ENCODE measurements at regions not wholly inside any gene's neighbourhood (a gene's known extent, or its start where the extent isn't known, plus 50 kb on each side); places are given as distances from the start of the nearest gene placed in this dataset.

DNA sequence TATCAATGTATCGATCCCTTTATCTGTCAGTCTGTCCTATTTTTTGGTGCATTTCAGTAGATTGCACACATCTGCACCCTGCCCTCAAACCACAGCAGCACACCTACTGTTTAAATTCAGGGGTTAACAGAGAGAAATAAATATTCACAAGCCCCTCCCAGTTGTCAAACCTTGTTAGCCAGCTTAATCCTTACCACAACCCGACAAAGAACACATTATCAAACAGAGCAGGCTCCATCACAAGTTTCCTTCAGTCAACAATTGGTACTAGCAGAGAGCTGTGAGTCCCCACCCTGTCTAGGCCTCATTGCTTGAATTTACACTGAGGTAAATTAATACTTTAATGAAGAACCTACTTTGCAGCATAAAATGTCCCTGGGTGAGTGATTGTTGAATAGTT, 249.8 kb downstream of the FNDC1 start:
- H3K9me3 ChIP-seq (ENCODE audit: control insufficient read depth, low read depth, low read length) = no peaks in the 10 kb centered on the region
- no peak overlapping the region for H3K4me3 ChIP-seq (ENCODE audit: control insufficient read depth in 2 of 3, extremely low read depth in 1 of 3, insufficient read depth in 2 of 3, low read depth in 1 of 3, low read length in 3 of 3)
- TF ChIP-seq, protein P1, sequence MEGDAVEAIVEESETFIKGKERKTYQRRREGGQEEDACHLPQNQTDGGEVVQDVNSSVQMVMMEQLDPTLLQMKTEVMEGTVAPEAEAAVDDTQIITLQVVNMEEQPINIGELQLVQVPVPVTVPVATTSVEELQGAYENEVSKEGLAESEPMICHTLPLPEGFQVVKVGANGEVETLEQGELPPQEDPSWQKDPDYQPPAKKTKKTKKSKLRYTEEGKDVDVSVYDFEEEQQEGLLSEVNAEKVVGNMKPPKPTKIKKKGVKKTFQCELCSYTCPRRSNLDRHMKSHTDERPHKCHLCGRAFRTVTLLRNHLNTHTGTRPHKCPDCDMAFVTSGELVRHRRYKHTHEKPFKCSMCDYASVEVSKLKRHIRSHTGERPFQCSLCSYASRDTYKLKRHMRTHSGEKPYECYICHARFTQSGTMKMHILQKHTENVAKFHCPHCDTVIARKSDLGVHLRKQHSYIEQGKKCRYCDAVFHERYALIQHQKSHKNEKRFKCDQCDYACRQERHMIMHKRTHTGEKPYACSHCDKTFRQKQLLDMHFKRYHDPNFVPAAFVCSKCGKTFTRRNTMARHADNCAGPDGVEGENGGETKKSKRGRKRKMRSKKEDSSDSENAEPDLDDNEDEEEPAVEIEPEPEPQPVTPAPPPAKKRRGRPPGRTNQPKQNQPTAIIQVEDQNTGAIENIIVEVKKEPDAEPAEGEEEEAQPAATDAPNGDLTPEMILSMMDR (optimal IDR thresholded peaks at IDR 0.05 in 1 of 3, IDR thresholded peaks at IDR 0.05 in 1 of 3, conservative IDR thresholded peaks at IDR 0.05 in 1 of 3; ENCODE audit: extremely low read depth in 1 of 3, insufficient read depth in 2 of 3, low read length in 3 of 3) = no peak
- TF ChIP-seq EZH2 (IDR thresholded peaks at IDR 0.05; ENCODE audit: low read length) = no peak
- H3K4me1 ChIP-seq (ENCODE audit: control insufficient read depth, extremely low read depth, insufficient read depth, low read length) = no peaks in the 10 kb centered on the region
- no peak overlapping the region for H3K4me2 ChIP-seq (ENCODE audit: control insufficient read depth, extremely low read depth, insufficient read depth, low read depth, low read length)
- H3K27me3 ChIP-seq (ENCODE audit: control insufficient read depth, extremely low read depth, insufficient read depth, low read length) = no peaks in the 10 kb centered on the region
- no peaks in the 10 kb centered on the region for H3K9me1 ChIP-seq (ENCODE audit: control insufficient read depth, extremely low read depth, insufficient read depth, low read length)
- dilution Hi-C loops (cut with MboI; ENCODE audit: extremely low pct_ligation_motif_present, low sequenced_read_pairs) = no loop called here
- H3K36me3 ChIP-seq (ENCODE audit: control insufficient read depth in 2 of 2, extremely low read depth in 1 of 2, insufficient read depth in 2 of 2, low read length in 2 of 2) = no peaks in the 10 kb centered on the region
- H2AFZ ChIP-seq (ENCODE audit: control insufficient read depth, low read length) = no peak overlapping the region
- no peaks in the 10 kb centered on the region for H4K20me1 ChIP-seq (ENCODE audit: control insufficient read depth, extremely low read depth, insufficient read depth, low read length)
- no peak overlapping the region for H3K9ac ChIP-seq (ENCODE audit: control insufficient read depth, extremely low read depth, insufficient read depth, low read length)
- DNase-seq (ENCODE audit: low read depth, low spot score) (no peak), FAIRE-seq (no peak)
- no peak overlapping the region for H3K27ac ChIP-seq (ENCODE audit: control insufficient read depth, insufficient read depth, low read length)
- no peaks in the 10 kb centered on the region for H3K79me2 ChIP-seq (ENCODE audit: control insufficient read depth, insufficient read depth, low read length)

DNA sequence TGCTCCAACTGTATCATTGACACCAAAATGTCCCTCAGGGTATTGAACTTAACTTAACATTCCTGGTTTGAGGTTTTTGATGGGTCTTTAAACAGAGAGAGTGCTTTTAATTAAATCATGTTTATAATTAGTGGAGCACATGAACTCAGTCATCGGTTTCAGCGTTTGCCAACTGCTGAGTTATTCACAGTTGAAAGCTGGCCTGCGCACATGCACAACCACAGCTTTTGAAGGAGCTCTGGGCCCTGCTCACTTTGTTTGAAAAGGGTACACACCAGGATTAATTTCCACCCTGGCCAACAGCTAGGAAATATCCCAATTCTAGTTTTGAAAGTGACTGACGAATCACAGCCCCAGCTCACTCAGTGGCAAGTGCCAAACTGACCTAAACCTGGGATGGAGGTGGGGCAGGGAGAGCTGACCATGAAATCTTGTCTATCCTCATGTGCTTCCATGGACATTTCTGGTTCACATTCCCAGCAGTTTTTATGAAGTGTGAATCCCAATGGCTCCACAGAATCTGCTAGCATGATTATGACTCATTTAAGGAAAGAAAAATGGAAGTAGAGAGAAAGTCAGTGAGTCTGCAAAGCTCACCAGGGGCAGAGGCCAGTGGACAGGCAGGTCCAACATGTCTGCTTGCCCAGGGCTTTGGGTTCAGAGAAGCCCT, 247.8 kb downstream of the FNDC1 start:
- no peak overlapping the region for H3K9ac ChIP-seq (ENCODE audit: control insufficient read depth, extremely low read depth, insufficient read depth, low read length)
- no peaks in the 10 kb centered on the region for H3K4me1 ChIP-seq (ENCODE audit: control insufficient read depth, extremely low read depth, insufficient read depth, low read length)
- H4K20me1 ChIP-seq (ENCODE audit: control insufficient read depth, extremely low read depth, insufficient read depth, low read length) = no peaks in the 10 kb centered on the region
- FAIRE-seq = no peak
- DNase-seq (ENCODE audit: low read depth, low spot score) = no peak
- H3K9me1 ChIP-seq (ENCODE audit: control insufficient read depth, extremely low read depth, insufficient read depth, low read length) = no peaks in the 10 kb centered on the region
- no peak overlapping the region for H3K4me3 ChIP-seq (ENCODE audit: control insufficient read depth in 2 of 3, extremely low read depth in 1 of 3, insufficient read depth in 2 of 3, low read depth in 1 of 3, low read length in 3 of 3)
- no peaks in the 10 kb centered on the region for H3K79me2 ChIP-seq (ENCODE audit: control insufficient read depth, insufficient read depth, low read length)
- TF ChIP-seq, protein P1 (optimal IDR thresholded peaks at IDR 0.05 in 1 of 3, IDR thresholded peaks at IDR 0.05 in 1 of 3, conservative IDR thresholded peaks at IDR 0.05 in 1 of 3; ENCODE audit: extremely low read depth in 1 of 3, insufficient read depth in 2 of 3, low read length in 3 of 3) = no peak
- TF ChIP-seq EZH2 (IDR thresholded peaks at IDR 0.05; ENCODE audit: low read length) = no peak
- no peak overlapping the region for H2AFZ ChIP-seq (ENCODE audit: control insufficient read depth, low read length)
- H3K27me3 ChIP-seq (ENCODE audit: control insufficient read depth, extremely low read depth, insufficient read depth, low read length) = no peaks in the 10 kb centered on the region
- H3K9me3 ChIP-seq (ENCODE audit: control insufficient read depth, low read depth, low read length) = no peaks in the 10 kb centered on the region
- H3K36me3 ChIP-seq (ENCODE audit: control insufficient read depth in 2 of 2, extremely low read depth in 1 of 2, insufficient read depth in 2 of 2, low read length in 2 of 2) = no peaks in the 10 kb centered on the region
- no peak overlapping the region for H3K27ac ChIP-seq (ENCODE audit: control insufficient read depth, insufficient read depth, low read length)
- H3K4me2 ChIP-seq (ENCODE audit: control insufficient read depth, extremely low read depth, insufficient read depth, low read depth, low read length) = no peak overlapping the region
- dilution Hi-C loops (cut with MboI; ENCODE audit: extremely low pct_ligation_motif_present, low sequenced_read_pairs) = no loop called here

All from keratinocyte (primary cell).